ENCODE measurements at regions not wholly inside any gene's neighbourhood (a gene's known extent, or its start where the extent isn't known, plus 50 kb on each side); places are given as distances from the start of the nearest gene placed in this dataset.

DNA sequence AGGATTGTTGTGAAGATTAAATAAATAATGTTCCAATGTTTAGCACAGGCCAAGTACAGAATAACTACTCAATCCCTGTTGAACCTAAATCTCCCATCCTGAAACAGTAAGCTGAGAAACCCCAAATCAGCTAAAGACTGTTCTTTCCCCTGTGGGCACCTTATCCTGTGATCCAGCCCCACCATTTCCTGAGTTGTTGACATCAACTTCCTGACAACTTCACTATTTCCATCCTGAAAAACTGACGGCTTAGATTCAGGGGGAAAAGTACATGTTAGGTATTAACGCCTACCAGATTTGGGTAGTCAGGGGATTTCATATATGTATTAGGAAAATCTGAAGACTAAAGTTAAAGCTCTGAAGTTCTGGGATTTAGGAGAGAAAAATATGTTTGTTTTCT, 51.7 kb upstream of the PALMD start:
- Histone ChIP-seq H3K27me3 (ENCODE audit: insufficient read depth, low read length) (no peaks in the 10 kb centered on the region), H3K79me2 (ENCODE audit: control insufficient read depth, insufficient read depth, low read length, unreplicated experiment) (no peaks in the 10 kb centered on the region), H3K36me3 (ENCODE audit: insufficient read depth, low read length) (no peaks in the 10 kb centered on the region), H3K27ac (ENCODE audit: low read depth, low read length) (no peak overlapping the region), H3K4me3 (ENCODE audit: low read depth, low read length) (no peak overlapping the region), H2AFZ (ENCODE audit: low read length, unreplicated experiment) (peak overlapping the region; percentile 79), H3K4me1 (ENCODE audit: control insufficient read depth, insufficient read depth, low read length, unreplicated experiment) (peaks cover 39% of the 10 kb centered on the region)

- no peak overlapping the region for H2AFZ ChIP-seq (ENCODE audit: low read length, unreplicated experiment)
- H3K4me3 ChIP-seq (ENCODE audit: low read depth, low read length): no peak overlapping the region
- H3K36me3 ChIP-seq (ENCODE audit: insufficient read depth, low read length): no peaks in the 10 kb centered on the region
- no peak overlapping the region for H3K27ac ChIP-seq (ENCODE audit: low read depth, low read length)
- no peaks in the 10 kb centered on the region for H3K79me2 ChIP-seq (ENCODE audit: control insufficient read depth, insufficient read depth, low read length, unreplicated experiment)
- peaks cover 41% of the 10 kb centered on the region for H3K4me1 ChIP-seq (ENCODE audit: control insufficient read depth, insufficient read depth, low read length, unreplicated experiment)
- H3K27me3 ChIP-seq (ENCODE audit: insufficient read depth, low read length): no peaks in the 10 kb centered on the region
Observed at GRCh38 chr1:99595041-99595440, 50.9 kb upstream of the PALMD start.

DNA sequence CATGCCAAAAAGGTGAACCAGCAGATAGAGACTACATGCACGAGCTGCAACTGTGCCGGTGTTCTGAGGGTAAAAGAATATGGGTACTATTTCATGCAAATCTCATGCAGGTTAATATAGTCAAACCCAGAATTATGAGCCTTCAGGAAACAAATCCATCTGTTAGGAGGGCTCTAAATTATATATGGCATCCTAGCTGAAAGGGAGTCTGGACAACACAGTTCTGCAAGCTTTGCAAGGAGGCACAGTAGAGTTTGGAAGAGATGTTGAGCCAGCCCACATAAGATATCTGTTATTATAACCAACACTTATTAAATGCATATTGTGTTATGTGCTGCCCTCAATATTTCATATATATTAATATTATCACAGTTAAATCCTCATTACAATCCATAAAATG, 50.5 kb upstream of the PALMD start:
- H3K36me3 ChIP-seq (ENCODE audit: insufficient read depth, low read length): no peaks in the 10 kb centered on the region
- peaks cover 41% of the 10 kb centered on the region for H3K4me1 ChIP-seq (ENCODE audit: control insufficient read depth, insufficient read depth, low read length, unreplicated experiment)
- no peaks in the 10 kb centered on the region for H3K79me2 ChIP-seq (ENCODE audit: control insufficient read depth, insufficient read depth, low read length, unreplicated experiment)
- H3K4me3 ChIP-seq (ENCODE audit: low read depth, low read length): no peak overlapping the region
- no peak overlapping the region for H3K27ac ChIP-seq (ENCODE audit: low read depth, low read length)
- H2AFZ ChIP-seq (ENCODE audit: low read length, unreplicated experiment): no peak overlapping the region
- no peaks in the 10 kb centered on the region for H3K27me3 ChIP-seq (ENCODE audit: insufficient read depth, low read length)

All from ACC112 (cell line).